Middle frontal gyrus (tissue), 1 donor: ENCODE measurements at regions not wholly inside any gene's neighbourhood (a gene's known extent, or its start where the extent isn't known, plus 50 kb on each side); places are given as distances from the start of the nearest gene placed in this dataset.
A peak's percentile ranks its signal among the peaks of the same experiment; 100 is the strongest.
"Not testable (repeated sequence)": the region's sequence is repeated elsewhere in the genome, so short reads cannot be mapped to it uniquely, and the experiment has no call there.

Source experiments
- DNase-seq: peaks from one replicate; pipeline ENCODE4 v3.0.0-alpha.2; 2015; ENCODE audit warnings: low spot score; ENCODE audit errors: extremely low spot score

DNA sequence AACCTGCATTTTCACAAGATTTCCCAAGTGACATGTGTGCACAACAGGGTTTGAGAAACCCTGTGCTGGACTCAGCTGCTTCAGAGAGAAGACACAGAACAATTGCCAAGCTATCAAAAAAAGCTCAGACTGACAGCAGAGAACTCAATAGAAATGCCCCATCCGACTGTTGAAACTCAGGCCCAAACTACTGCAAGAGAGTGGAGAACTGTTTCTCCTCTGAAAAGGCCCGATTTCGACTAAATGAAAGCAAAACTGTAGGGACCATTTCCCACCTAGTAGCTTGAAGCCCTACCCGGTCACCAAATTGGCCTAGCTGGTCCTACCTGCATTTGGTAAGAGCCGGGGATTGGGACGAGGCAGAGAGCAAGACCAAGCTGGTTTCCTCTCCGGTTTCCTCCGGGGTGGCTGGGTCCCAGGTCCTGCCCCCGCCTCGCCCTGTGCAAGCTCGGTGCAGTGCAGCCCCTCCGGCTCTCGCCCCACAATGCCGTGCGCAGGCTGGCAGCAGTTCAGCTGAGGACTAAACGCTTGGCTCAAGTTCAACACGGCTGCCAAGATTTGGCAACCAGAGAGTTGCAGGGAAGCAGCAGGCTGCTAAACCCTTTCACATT lies 1180.6 kb downstream of the VRK1 start:
- peak; percentile 50 for DNase-seq

DNA sequence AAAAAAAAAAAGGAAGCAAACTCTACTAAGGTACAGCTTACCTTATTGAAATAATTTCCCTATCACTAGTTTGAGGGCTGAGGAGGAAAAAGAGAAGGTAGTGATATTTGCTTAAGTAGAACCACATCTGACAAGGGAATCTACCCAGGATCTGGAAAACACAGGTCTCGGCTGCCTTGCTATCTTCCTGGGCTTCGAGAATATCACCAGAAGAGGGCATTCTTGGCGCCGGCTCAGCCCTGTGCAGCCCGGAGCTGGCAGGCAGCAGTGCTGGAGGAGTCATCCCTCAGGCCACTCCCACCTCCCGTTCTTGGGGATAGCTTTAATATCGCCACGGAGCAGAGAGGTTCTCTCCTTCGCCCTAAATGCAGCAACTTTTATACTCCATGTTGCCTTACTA lies 1181.2 kb downstream of the VRK1 start:
- DNase-seq, result peak; percentile 69

DNA sequence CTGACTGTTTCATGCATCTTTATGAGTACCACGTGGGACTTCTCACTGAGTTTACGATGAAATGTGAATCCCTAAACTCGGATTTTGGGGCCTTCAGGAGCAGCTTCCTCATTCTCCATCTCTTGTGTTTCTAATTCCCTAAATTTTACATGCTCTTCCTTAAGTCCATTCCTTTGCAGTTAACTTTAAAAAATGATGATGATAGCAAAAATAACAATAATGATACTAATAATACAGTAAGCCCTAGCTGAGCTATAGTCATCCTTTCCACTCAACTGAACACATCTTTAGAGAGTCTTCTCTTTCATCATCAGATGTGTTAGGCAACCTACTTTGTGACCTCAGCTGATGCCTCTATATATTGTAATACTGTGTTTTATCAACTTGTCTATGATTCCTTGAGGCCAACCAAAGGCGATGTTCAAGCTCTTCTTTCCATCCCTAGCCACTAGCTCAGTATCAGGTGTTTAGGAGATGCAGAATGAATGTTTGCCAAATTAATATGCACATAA lies 1196.4 kb downstream of the VRK1 start:
- no peak for DNase-seq

DNA sequence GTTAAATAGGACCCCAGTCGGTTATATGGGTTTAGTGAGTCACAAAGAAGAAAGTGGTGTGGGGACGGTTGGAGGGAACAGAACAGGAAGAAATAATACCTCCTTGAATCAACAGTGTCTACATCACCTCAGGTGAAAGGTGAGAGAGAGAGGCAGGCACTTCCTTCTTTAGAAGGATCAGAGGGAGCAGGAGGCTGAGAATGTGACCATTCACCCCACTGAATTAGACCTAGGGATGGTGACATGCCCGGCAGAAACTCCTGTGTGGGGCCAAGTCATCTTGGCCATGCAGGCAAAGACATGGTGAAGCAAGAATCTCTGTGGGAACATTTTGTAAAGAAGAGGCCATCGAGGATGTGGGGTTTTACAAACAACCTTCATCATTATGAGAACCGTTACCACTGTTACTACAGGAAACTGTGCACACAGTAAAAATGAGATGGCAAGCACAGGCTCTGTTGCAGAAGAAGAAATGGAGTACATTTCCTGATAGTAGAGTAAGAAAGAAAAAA lies 1196.9 kb downstream of the VRK1 start:
- no peak for DNase-seq

DNA sequence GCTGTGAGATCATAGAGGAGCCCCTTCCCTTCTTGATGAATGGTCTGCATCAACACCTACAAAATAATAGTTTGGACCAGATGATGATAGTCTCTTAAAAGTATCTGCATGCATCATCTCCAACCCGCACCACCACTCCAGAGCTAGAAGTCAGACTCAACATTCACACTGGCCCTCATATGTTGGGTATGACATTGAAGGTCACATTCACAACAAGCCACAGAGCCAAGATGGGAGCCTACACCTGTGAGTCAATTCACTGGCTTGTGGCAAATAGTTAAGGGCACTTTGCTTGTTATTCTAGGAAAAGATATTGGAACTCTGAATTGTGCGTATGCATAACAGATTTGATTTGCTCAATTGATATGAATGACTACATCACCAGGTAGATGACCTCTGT lies 1197.9 kb downstream of the VRK1 start:
- DNase-seq, result no peak

DNA sequence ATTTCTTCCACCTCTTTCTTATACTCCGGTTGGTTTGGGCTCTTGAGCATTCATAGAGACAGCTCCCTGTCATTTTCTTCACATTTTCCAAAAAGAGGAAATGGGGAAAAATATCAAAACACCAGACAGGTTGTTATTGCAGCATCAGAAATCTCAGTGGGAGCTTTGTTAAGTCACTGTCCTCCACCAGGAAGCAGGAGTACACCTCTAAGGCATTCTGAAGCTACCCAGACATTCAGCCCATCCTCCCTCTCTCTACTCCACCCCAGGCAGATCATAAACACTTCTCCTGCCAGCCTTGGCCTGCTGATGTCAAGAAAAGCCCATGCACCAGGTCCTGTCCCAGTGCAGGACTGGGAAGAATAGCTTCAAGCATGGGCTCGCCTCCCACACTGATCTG lies 1198.3 kb downstream of the VRK1 start:
- DNase-seq, result no peak

DNA sequence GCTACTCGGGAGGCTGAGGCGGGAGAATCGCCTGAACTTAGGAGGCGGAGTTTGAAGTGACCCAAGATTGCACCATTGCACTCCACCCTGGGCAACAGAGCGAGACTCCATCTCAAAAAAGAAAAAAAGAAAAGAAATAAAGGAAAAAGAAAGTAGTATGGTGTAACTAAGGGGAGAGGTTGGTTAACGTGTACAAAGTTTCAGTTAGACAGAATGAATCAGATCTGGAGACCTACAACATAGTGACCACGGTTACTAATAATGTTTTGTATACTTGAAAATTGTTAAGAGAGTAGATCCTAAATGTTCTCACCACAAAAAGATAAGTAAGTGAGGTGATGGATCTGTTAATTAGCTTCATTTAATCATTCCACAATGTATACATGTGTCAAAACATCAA lies 1208.8 kb downstream of the VRK1 start:
- no peak for DNase-seq

DNA sequence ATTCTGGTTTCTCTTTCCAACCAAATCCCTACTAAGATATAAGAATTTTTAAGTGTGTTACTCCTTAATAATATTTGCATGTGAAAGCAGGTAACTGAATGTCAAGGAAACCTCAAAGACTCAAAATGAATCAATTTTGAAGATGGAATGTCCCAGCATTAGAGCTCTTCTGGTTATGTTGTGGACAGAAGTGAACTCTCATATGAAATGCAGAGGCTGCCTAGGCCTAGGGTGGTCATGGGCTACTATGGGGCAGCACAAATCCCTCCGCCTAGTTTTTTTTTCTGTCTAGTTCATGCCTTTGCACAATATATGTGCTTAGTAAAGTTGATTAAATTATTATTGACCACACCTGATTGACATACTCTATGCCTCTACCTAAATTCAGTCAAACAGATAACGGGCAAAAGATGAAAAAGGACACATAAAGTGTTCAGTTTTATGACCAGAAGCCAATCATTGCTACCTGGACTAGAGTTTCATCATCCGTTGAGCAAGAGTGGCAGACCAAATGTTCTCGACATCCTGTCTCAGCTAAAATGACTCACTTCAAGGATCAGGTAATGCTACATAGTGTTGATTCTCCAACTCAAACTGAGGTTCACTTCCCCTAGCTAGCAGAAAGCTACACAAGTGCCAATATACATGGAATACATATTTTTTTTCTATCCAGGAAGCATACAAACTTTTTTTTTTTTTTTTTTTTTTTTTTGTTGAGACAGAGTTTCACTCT lies 1211.4 kb downstream of the VRK1 start:
- DNase-seq, result no peak

DNA sequence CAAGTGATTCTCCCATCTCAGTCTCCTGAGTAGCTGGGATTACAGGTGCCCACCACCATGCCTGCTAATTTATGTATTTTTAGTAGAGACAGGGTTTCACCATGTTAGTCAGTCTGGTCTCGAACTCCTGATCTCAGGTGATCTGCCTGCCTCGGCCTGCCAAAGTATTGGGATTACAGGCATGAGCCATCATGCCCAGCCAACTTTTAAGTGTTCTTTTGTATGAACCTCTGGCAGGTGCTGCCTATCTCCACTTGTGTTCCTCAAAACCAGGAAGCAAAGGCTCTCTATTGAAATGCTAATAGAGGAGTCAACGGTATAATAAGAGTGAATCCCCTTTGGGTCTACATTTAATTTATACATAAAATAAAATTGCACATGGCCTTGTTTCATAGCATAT lies 1212.0 kb downstream of the VRK1 start:
- DNase-seq, result not testable (repeated sequence)

DNA sequence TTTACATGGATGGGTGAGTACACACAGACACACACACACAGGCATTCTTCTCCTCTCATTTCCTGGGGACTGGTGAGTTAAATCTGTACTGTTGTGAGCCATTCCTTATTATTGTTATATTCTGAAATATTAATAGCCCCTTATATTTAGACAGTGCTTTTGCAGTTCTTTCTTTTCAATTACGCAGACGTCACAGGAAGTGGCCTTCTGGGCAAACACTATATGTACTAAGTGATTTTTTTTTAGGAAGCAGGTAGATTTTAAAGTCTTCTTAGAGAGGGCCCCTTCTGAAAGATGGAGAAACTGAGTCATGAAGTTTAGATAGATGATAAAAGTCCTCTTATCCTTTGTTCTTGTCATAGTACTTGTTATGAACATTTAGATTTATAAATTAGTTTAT lies 1213.6 kb downstream of the VRK1 start:
- DNase-seq, result no peak

DNA sequence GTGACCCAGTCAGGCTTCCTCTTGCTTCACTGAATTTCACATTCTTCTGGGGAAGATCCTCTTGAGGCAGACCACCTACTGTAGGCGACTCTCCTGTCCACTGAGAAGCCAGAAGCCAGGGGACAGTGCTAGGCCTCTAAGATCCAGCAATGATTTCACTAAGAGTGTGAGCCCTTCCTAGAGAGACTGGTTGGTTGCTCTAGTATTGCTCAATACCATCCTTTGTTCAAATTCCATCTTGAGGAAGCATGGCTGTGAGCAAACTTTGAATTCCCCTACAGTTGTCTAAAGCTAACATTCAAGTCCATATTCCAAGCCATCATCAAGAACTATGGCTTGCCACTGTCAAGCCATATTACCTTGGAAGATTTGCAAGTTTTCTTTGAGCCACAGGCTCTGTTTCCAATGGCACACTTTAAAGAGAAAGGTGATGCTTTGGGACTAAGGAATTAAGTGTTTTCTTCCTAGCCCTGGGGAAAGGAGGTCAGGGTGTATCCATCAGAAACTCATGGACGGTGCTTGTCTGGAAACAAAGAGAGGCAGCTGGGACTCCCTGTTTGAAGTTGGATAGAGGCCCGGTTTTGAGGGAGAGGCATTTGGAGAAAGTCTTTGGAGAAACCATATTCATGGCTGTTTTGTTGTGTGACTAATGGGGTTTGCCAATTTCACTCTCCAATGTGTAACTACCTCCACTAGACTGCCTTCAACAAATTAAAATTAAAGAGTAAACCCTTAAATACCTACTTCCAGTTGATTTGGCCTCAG lies 1217.9 kb downstream of the VRK1 start:
- no peak for DNase-seq

DNA sequence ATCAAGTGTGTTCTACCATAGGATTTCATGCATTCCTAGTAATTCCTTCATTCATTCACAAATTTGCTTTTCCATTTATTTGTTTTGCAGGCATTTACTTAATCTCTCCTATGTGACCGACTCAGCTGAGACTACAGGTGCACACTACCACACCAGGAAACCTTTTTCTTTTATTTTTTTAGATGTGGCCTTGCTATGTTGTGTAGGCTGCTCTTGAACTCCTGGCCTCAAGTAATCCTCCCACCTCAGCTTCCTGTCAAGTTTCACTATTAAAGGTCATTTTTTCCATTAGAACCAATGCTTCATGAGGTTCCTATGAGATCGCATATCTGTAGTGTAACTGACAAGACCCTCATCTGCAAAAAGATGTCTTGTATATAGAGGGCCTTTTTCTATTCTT lies 1218.7 kb downstream of the VRK1 start:
- no peak for DNase-seq

DNA sequence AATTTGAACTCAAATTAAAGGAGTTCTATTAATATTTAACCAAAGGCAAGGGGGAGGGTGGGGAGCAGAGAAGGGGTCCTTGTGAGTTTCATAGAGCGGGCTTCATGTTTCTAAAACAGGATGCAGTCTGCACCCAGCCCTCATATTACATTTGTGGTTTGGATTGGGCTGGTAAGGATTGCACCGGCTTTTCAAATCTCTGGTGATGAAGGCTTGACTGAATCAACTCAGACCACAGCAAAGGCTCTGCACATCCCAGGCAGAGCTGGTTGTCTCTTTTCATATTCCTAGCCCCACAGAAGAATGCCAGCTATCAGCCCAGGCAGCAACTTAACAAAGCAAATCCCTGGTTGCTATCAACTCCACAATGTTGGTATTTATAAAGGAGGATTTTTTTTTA lies 1221.4 kb downstream of the VRK1 start:
- no peak for DNase-seq

DNA sequence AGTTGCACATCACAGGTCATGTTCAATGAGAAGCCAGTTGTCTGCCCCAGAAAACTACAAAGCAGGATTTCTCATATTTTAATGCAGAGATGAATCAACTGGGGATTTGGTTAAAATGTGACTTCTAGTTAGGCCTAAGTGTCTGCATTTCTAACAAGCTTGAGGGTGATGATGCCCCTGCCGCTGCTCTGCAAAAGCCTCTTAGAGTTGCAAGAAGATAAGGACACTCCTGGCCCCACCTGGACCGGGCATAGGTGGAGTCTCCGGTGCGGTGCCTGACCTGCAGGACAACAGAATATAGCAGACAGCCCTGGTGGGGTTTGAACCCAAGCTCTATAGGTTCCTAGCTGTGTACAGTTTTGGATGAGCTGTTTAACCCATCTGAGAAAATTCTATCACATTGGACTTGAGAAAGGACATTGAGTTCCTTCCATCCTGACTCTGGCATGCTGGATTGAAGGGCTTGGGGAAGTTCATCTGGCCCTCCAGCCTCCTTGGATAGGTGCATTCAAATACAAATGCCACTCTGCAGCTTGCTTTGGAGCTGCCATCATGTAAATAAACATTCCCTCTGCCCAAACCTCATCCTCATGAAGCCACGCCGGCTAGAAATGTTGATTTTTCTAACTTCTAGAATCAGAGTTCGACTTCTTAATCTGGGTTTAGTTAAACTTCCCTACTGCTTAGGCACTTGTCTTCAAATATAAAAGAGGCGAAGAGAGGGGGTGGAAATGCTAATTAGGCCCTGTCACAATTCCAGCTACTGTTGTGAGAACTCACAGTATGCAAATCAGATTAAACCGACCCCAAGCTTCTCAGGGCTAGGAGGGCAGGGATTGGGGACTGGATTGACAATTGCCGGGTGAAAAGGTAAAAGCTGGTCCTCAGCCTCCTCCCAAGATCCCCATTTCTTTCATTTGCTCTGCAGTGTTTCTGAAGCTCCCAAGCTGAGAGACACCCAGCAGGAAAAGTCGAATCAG lies 1225.6 kb downstream of the VRK1 start:
- DNase-seq, result no peak

DNA sequence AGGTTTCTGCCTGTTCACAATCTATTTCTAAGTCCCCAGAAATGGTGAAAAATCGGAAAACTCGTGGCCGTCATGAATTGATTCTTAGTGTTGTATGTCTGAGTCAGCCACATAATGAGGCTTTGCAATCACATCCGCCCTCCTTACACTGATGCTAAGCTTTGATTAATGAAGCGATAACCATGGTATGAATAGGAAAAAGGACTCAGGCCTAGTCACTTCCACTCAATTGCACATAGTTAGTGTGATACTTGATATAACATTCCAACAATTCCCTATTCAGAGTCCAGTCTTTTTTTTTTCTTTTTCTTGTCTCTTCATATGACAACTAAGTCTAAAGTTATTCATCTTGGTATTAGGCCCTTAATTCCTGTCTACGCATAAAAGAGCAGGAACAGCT lies 1231.0 kb downstream of the VRK1 start:
- no peak for DNase-seq

DNA sequence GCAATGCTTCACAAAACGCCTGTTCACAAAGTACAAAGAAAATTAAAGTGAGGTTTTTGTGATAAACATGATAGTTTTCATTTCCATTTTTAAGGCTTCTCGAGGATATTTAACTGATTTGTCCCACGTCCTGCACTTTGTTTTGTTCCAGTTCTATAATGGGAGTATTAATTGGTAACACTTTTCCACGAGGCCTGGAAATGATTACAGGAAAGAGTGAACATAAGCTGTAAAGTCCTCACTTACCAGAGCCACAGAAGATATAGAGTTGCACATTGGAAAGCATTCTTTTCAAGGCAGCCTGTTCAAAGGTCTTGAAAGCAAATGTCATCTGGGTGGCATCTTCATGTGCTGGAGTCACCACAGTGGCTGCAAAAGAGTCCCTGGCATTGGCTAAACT lies 1236.6 kb downstream of the BCL11B start:
- DNase-seq, result no peak

DNA sequence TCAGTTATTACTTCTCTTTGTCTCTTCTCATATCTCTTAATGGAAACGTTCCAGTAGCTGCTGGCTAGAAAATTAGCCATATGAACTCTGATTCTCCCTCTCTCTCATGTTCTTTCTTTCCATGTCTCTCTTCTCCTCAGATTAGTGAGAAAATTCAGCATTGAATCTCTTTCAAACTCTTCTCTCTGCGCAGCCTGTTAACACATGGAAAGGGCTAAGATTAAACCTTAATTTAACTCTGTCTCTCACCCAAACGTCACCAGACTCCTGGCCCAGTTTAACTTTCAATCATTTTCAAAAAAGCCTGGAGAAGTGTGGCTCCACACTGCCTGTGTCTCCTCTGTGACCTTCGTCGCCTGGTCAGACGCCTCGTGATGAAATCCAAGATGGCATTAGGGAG lies 1234.2 kb downstream of the BCL11B start:
- DNase-seq, result no peak

DNA sequence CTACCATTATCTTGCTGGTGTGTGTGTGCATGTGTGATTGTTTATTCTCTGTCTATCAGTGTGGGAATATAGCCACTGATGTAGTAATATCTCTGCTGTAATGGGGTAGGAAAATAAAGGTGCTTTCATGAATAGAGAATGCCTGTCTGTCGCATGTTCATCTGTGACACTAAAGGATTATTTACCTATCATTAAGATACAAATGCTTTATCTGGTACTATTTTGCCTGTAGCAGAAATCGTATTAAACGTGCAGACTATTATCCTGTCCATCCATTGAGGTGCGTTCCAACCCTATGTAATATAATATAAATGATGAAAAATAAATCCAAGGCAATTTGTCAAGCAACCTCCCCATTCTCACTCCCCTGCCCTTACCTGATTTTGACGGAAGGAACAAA lies 1215.1 kb downstream of the BCL11B start:
- no peak for DNase-seq

DNA sequence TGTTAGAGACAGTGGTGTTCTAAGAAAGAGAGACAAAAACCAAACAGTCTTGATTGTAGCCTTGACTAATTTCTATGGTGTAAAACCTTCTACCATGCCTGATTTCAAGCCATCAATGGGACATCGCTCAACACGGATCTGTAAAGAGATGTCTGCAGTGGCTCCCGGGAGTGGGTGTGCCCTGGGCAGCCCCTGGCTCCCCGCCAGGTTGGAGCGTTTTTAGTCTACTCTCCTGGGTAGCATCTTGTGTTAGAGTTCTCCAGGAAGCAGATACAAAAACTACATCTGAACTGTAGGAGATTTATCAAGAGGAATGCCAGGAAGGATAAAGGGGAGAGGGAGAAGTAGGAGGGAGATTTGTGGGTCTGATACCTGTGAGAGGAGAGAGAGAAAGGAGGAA lies 1212.9 kb downstream of the BCL11B start:
- DNase-seq, result no peak

DNA sequence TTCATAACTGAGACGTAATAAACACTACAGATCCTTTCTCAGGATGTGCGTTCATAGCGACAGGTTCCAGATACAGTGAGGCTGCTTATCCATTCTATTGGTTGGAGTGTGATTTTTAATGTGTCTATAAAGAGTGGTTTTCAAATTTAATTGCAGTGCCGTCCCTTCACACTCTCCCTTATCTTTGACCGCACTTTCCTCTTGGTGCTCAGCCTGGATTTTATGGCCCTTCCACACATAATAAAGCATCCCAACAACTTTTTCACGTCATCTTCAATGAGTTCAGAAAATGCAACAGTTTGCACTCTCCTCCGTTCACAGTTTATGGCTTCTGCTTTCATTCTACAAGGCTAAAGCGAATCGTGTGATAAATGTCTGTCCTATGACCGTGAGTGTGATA lies 1209.9 kb downstream of the BCL11B start:
- DNase-seq, result no peak

DNA sequence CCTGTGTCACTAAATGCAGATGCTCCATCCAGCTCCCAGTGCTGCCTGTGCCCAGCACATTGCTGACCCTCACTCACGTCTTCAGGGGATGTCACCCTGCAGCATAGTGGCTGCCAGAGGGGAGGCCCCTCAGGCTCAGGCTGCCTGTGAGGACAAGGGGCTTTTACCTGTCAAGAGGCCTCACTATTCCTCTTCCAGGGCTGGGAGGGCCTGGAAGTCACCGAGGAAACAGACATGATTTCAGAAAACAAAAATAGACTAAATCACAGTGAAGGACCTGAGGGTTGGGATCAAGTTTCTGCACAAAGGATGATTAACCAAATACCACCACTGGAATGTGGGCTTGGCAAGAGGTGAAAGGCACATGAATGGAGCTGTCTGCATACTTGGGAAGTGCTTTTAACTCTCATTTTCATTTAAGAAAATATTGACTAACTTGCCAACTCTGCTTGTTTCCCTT lies 1202.3 kb downstream of the BCL11B start:
- DNase-seq, result no peak
